WTC11 (cell line): ENCODE measurements at regions not wholly inside any gene's neighbourhood (a gene's known extent, or its start where the extent isn't known, plus 50 kb on each side); places are given as distances from the start of the nearest gene placed in this dataset.

Experiments used
- ATAC-seq: fragments of 200-7000 bp; cut with Tn5 transposase; 2 replicates; pipeline ENCODE4 v1.10.0; 2021; ENCODE audit warnings: mild to moderate bottlenecking, moderate library complexity
- CTCF ChIA-PET: fragments of 300-600 bp; sonication (Branson Sonifier 250); formaldehyde crosslinking; loops from one replicate; lab custom pipeline; 2021; ENCODE audit warnings: antibody characterized with exemption; lab: Charles Lee
- POLR2A ChIA-PET: fragments of 350-600 bp; sonication (Branson Sonifier 250); formaldehyde crosslinking; loops from one replicate; lab custom pipeline; 2021; ENCODE audit warnings: antibody characterized with exemption; lab: Charles Lee
- DNase-seq: peaks from one replicate; pipeline ENCODE4 v3.0.0; 2021; ENCODE audit warnings: low spot score
- H3K27ac Mint-ChIP-seq: 2 replicates; pipeline ENCODE4 v1.8.0; 2021; ENCODE audit warnings: mixed read lengths
- H3K27me3 Mint-ChIP-seq: 2 replicates; pipeline ENCODE4 v1.8.0; 2021; ENCODE audit warnings: low read depth, mild to moderate bottlenecking, moderate library complexity, mixed read lengths
- H3K36me3 Mint-ChIP-seq: 2 replicates; pipeline ENCODE4 v1.8.0; 2021; ENCODE audit warnings: mixed read lengths
- H3K4me1 Mint-ChIP-seq: 2 replicates; pipeline ENCODE4 v1.8.0; 2022; ENCODE audit warnings: mixed read lengths
- H3K4me3 Mint-ChIP-seq: 2 replicates; pipeline ENCODE4 v1.8.0; 2021; ENCODE audit warnings: mild to moderate bottlenecking, moderate library complexity, mixed read lengths
- H3K9me3 Mint-ChIP-seq: 2 replicates; pipeline ENCODE4 v1.8.0; 2021; ENCODE audit warnings: mixed read lengths
- ATF1 ChIP-seq: sonication (generic); formaldehyde crosslinking; IDR thresholded peaks from 2 replicates; pipeline ENCODE4 v1.8.1; 2023; ENCODE audit warnings: mild to moderate bottlenecking, moderate library complexity, missing genetic modification reagents
- CREB1 ChIP-seq: sonication (generic); formaldehyde crosslinking; IDR thresholded peaks from 2 replicates; pipeline ENCODE4 v1.8.0; 2023; ENCODE audit warnings: mild to moderate bottlenecking, missing genetic modification reagents
- EMX1 ChIP-seq: fragments of 250-450 bp; sonication (Bioruptor Pico); IDR thresholded peaks from 2 replicates; pipeline ENCODE4 v1.8.0; 2021; ENCODE audit warnings: mild to moderate bottlenecking
- ERG ChIP-seq: fragments of 250-450 bp; sonication (Bioruptor Pico); IDR thresholded peaks from 2 replicates; pipeline ENCODE4 v1.8.0; 2021; ENCODE audit warnings: mild to moderate bottlenecking
- ESRRA ChIP-seq: sonication (generic); formaldehyde crosslinking; IDR thresholded peaks from 2 replicates; pipeline ENCODE4 v1.8.1; 2022; ENCODE audit warnings: mild to moderate bottlenecking, missing genetic modification reagents, borderline replicate concordance
- GABPB1 ChIP-seq: sonication (generic); formaldehyde crosslinking; IDR thresholded peaks from 2 replicates; pipeline ENCODE4 v1.8.1; 2023; ENCODE audit warnings: mild to moderate bottlenecking, missing genetic modification reagents
- MXD4 ChIP-seq: fragments of 250-450 bp; sonication (Bioruptor Pico); IDR thresholded peaks from 2 replicates; pipeline ENCODE4 v1.8.0; 2021; ENCODE audit warnings: mild to moderate bottlenecking, moderate library complexity, borderline replicate concordance
- NFE2L1 ChIP-seq: sonication (generic); formaldehyde crosslinking; IDR thresholded peaks from 2 replicates; pipeline ENCODE4 v1.8.1; 2023; ENCODE audit warnings: missing genetic modification reagents
- NFYB ChIP-seq: sonication (generic); formaldehyde crosslinking; conservative IDR thresholded peaks from 2 replicates; pipeline ENCODE4 v1.8.0; 2022; ENCODE audit warnings: low read depth, missing genetic modification reagents
- NR1H2 ChIP-seq: sonication (generic); formaldehyde crosslinking; IDR thresholded peaks from 2 replicates; pipeline ENCODE4 v1.9.0; 2021; ENCODE audit warnings: mild to moderate bottlenecking, moderate library complexity, missing genetic modification reagents
- NR2C2 ChIP-seq: sonication (generic); formaldehyde crosslinking; IDR thresholded peaks from 2 replicates; pipeline ENCODE4 v1.8.0; 2022; ENCODE audit warnings: mild to moderate bottlenecking, missing genetic modification reagents
- PRDM15 ChIP-seq: sonication (generic); formaldehyde crosslinking; IDR thresholded peaks from 2 replicates; pipeline ENCODE4 v1.8.0; 2022; ENCODE audit warnings: missing genetic modification reagents
- SMAD3 ChIP-seq: sonication (generic); formaldehyde crosslinking; IDR thresholded peaks from 2 replicates; pipeline ENCODE4 v1.8.0; 2022; ENCODE audit warnings: missing genetic modification reagents, mild to moderate bottlenecking, borderline replicate concordance
- SMAD4 ChIP-seq: sonication (generic); formaldehyde crosslinking; IDR thresholded peaks from 2 replicates; pipeline ENCODE4 v1.8.0; 2022; ENCODE audit warnings: mild to moderate bottlenecking, missing genetic modification reagents
- SP1 ChIP-seq: sonication (generic); formaldehyde crosslinking; conservative IDR thresholded peaks from 2 replicates; pipeline ENCODE4 v1.8.1; 2022; ENCODE audit warnings: missing genetic modification reagents
- TEAD1 ChIP-seq: sonication (generic); formaldehyde crosslinking; IDR thresholded peaks from 2 replicates; pipeline ENCODE4 v1.8.0; 2022; ENCODE audit warnings: mild to moderate bottlenecking, missing genetic modification reagents
- USF1 ChIP-seq: sonication (generic); formaldehyde crosslinking; IDR thresholded peaks from 2 replicates; pipeline ENCODE4 v1.8.0; 2022; ENCODE audit warnings: mild to moderate bottlenecking, missing genetic modification reagents
- ZNF232 ChIP-seq: sonication (generic); formaldehyde crosslinking; IDR thresholded peaks from 2 replicates; pipeline ENCODE4 v1.8.0; 2022; ENCODE audit warnings: mild to moderate bottlenecking, missing genetic modification reagents
- ZNF317 ChIP-seq: sonication (generic); formaldehyde crosslinking; IDR thresholded peaks from 2 replicates; pipeline ENCODE4 v1.8.1; 2023; ENCODE audit warnings: low read depth, mild to moderate bottlenecking, moderate library complexity, missing genetic modification reagents, borderline replicate concordance
- ZNF532 ChIP-seq: fragments of 250-450 bp; sonication (Bioruptor Pico); IDR thresholded peaks from 2 replicates; pipeline ENCODE4 v1.9.0; 2021; ENCODE audit warnings: mild to moderate bottlenecking, borderline replicate concordance
- TF ChIP-seq, protein P1 (sequence below): sonication (generic); formaldehyde crosslinking; conservative IDR thresholded peaks from 2 replicates; pipeline ENCODE4 v1.8.1; 2022; ENCODE audit warnings: mild to moderate bottlenecking, missing genetic modification reagents
- TF ChIP-seq, protein P2 (sequence below): sonication (generic); formaldehyde crosslinking; IDR thresholded peaks from 2 replicates; pipeline ENCODE4 v1.8.1; 2022; ENCODE audit warnings: mild to moderate bottlenecking, moderate library complexity, missing genetic modification reagents
- TF ChIP-seq, protein P3 (sequence below): sonication (generic); formaldehyde crosslinking; IDR thresholded peaks from 2 replicates; pipeline ENCODE4 v1.8.1; 2023; ENCODE audit warnings: mild to moderate bottlenecking, missing genetic modification reagents, moderate library complexity
- TF ChIP-seq, protein P4 (sequence below): sonication (generic); formaldehyde crosslinking; IDR thresholded peaks from 2 replicates; pipeline ENCODE4 v1.8.1; 2023; ENCODE audit warnings: mild to moderate bottlenecking, missing genetic modification reagents

DNA sequence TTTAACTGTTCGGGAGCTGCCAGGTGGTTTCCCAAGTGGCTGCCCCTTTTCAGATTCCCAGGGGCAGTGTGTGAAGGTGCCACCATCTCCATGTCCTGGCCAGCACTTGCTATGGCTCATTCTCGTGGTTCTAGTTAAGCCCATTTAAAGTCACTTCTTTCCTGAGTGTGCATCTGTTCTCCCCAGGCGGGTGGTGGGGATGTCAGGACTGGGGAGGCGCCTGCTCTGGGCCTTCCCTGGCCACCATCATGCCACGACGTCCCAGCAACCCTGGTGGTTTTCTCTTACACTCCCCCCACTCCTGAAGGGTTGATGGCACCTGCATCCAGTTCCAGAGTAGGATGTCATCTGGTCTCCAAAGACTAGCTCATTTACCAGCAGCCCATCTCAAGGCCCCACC, 56.8 kb upstream of the TAMM41 start:
- H3K9me3 Mint-ChIP-seq = no peaks in the 10 kb centered on the region
- no peak for ATAC-seq
- no peaks in the 10 kb centered on the region for H3K36me3 Mint-ChIP-seq
- H3K27ac Mint-ChIP-seq = no peak overlapping the region
- CTCF ChIA-PET = no interaction called here
- H3K4me1 Mint-ChIP-seq = no peaks in the 10 kb centered on the region
- TF ChIP-seq, protein P1, sequence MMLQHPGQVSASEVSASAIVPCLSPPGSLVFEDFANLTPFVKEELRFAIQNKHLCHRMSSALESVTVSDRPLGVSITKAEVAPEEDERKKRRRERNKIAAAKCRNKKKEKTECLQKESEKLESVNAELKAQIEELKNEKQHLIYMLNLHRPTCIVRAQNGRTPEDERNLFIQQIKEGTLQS (CRISPR knock-in tag) = no peak
- TF ChIP-seq SP1 (no peak), ZNF232 (no peak), ATF1 (CRISPR knock-in tag) (no peak), NFE2L1 (CRISPR knock-in tag) (no peak), PRDM15 (CRISPR knock-in tag) (no peak), NFYB (CRISPR knock-in tag) (no peak), ZNF532 (CRISPR knock-in tag) (no peak), ESRRA (no peak), TEAD1 (CRISPR knock-in tag) (no peak), SMAD3 (CRISPR knock-in tag) (no peak), MXD4 (no peak)
- TF ChIP-seq, protein P2, sequence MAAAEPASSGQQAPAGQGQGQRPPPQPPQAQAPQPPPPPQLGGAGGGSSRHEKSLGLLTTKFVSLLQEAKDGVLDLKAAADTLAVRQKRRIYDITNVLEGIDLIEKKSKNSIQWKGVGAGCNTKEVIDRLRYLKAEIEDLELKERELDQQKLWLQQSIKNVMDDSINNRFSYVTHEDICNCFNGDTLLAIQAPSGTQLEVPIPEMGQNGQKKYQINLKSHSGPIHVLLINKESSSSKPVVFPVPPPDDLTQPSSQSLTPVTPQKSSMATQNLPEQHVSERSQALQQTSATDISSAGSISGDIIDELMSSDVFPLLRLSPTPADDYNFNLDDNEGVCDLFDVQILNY = no peak
- H3K27me3 Mint-ChIP-seq = no peaks in the 10 kb centered on the region; the same call in 1 of the 2 replicates
- H3K4me3 Mint-ChIP-seq = no peak overlapping the region
- POLR2A ChIA-PET = no interaction called here
- no peak for DNase-seq

GRCh38 chr3:11904157-11904556, 57.5 kb upstream of the TAMM41 start:
- no peak for DNase-seq
- H3K27ac Mint-ChIP-seq = no peak overlapping the region
- ChIA-PET POLR2A (no interaction called here), CTCF (interaction anchor here (0.9 kb wide), 1 partner anchor 40 kb away, joined by 3 read pairs; no protein-coding TSS in a partner anchor)
- H3K4me1 Mint-ChIP-seq = no peaks in the 10 kb centered on the region
- no peaks in the 10 kb centered on the region; the same call in 1 of the 2 replicates for H3K27me3 Mint-ChIP-seq
- no peaks in the 10 kb centered on the region for H3K36me3 Mint-ChIP-seq
- H3K4me3 Mint-ChIP-seq = no peak overlapping the region
- ATAC-seq = no peak
- no peaks in the 10 kb centered on the region for H3K9me3 Mint-ChIP-seq
- TF ChIP-seq GABPB1 (no peak), NR2C2 (CRISPR knock-in tag) (no peak), USF1 (CRISPR knock-in tag) (no peak), EMX1 (CRISPR knock-in tag) (no peak), ERG (no peak), ZNF317 (CRISPR knock-in tag) (no peak), CREB1 (CRISPR knock-in tag) (no peak), SMAD4 (CRISPR knock-in tag) (no peak), NR1H2 (CRISPR knock-in tag) (no peak), ATF1 (CRISPR knock-in tag) (no peak)
- TF ChIP-seq, protein P3, sequence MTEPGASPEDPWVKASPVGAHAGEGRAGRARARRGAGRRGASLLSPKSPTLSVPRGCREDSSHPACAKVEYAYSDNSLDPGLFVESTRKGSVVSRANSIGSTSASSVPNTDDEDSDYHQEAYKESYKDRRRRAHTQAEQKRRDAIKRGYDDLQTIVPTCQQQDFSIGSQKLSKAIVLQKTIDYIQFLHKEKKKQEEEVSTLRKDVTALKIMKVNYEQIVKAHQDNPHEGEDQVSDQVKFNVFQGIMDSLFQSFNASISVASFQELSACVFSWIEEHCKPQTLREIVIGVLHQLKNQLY (CRISPR knock-in tag) = no peak
- TF ChIP-seq, protein P4, sequence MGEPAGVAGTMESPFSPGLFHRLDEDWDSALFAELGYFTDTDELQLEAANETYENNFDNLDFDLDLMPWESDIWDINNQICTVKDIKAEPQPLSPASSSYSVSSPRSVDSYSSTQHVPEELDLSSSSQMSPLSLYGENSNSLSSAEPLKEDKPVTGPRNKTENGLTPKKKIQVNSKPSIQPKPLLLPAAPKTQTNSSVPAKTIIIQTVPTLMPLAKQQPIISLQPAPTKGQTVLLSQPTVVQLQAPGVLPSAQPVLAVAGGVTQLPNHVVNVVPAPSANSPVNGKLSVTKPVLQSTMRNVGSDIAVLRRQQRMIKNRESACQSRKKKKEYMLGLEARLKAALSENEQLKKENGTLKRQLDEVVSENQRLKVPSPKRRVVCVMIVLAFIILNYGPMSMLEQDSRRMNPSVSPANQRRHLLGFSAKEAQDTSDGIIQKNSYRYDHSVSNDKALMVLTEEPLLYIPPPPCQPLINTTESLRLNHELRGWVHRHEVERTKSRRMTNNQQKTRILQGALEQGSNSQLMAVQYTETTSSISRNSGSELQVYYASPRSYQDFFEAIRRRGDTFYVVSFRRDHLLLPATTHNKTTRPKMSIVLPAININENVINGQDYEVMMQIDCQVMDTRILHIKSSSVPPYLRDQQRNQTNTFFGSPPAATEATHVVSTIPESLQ = no peak
